Prostate gland (tissue), 2 donors: ENCODE measurements at regions not wholly inside any gene's neighbourhood (a gene's known extent, or its start where the extent isn't known, plus 50 kb on each side); places are given as distances from the start of the nearest gene placed in this dataset.

Experiments used
- DNase-seq: peaks from one replicate; pipeline ENCODE4 v3.0.0-alpha.2; 2019; ENCODE audit warnings: low spot score
- H3K27ac ChIP-seq, 2 donors: fragments of 200-600 bp; sonication (generic); 2 replicates each; pipeline ENCODE4 v1.5.1; 2017 to 2019
- H3K27me3 ChIP-seq: fragments of 200-600 bp; sonication (generic); replicated peaks from 2 replicates; pipeline ENCODE4 v1.5.1; 2019; ENCODE audit not compliant: insufficient read depth
- H3K36me3 ChIP-seq, 2 donors: fragments of 200-600 bp; sonication (generic); 1 replicate in 1 of 2; 2 replicates in 1 of 2; pipeline versions ENCODE4 v1.5.1 to v1.8.1; 2017 to 2019
- H3K4me1 ChIP-seq: fragments of 200-600 bp; sonication (generic); replicated peaks from 2 replicates; pipeline ENCODE4 v1.5.1; 2019
- H3K4me3 ChIP-seq, 2 donors: fragments of 200-600 bp; sonication (generic); 2 replicates each; pipeline ENCODE4 v1.5.1; 2017 to 2019
- H3K9me3 ChIP-seq: fragments of 200-600 bp; sonication (generic); 2 replicates; pipeline ENCODE4 v1.5.1; 2017
- POLR2A ChIP-seq: fragments of 450-650 bp; IDR thresholded peaks from one replicate; pipeline ENCODE4 v1.6.1; 2016; ENCODE audit warnings: antibody characterized with exemption, mild to moderate bottlenecking
- POLR2AphosphoS5 ChIP-seq: sonication (generic); formaldehyde crosslinking; IDR thresholded peaks from one replicate; pipeline ENCODE4 v1.6.1; 2017; ENCODE audit warnings: antibody characterized with exemption
- WGBS: methylation state at CpG from one replicate; pipeline ENCODE4 v1.1.5; 2018; 5-methylcytosine and 5-hydroxymethylcytosine counted together
- intact Hi-C: fragments of 100-400 bp; cut with DNase I; formaldehyde crosslinking; loops from one replicate; pipeline ENCODE4 v1.14.2; 2022
- TF ChIP-seq, protein P1 (sequence below), 4 experiments: fragments of 200-600 bp in 2 of 4; fragments of 450-650 bp in 2 of 4; sonication (generic) in 2 of 4; IDR thresholded peaks; 1 replicate in 3 of 4; 2 replicates in 1 of 4; pipeline ENCODE4 v1.5.1; 2016 to 2019; ENCODE audit warnings: antibody characterized with exemption in 4 of 4, mild to moderate bottlenecking in 2 of 4, moderate library complexity in 2 of 4

DNA sequence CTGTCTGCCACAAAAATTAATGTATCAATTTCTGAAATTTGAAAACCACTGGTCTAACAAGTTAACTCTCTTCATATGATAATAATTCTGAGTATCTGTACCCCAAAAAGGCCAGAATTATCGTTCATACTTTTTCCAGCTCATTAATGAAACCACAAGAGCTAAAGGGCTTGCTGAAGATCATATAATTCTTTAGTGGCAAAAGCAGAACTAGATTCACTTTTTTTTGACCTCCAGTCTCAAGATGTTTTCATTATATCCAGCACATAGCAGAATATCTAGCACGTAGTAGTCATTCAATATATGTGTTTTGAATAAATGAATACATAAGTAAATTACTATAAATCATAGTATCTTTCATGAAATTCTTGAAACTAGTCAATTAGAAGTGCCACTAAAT, 246.7 kb upstream of the KCNH8 start:
- DNase-seq, result no peak
- Histone ChIP-seq H3K27ac (no peak overlapping the region), H3K27me3 (no peaks in the 10 kb centered on the region), H3K36me3 (no peaks in the 10 kb centered on the region), H3K4me3 (no peak overlapping the region), H3K9me3 (no peaks in the 10 kb centered on the region), H3K4me1 (no peaks in the 10 kb centered on the region)
- TF ChIP-seq POLR2A (no peak), POLR2AphosphoS5 (no peak)
- TF ChIP-seq, protein P1, sequence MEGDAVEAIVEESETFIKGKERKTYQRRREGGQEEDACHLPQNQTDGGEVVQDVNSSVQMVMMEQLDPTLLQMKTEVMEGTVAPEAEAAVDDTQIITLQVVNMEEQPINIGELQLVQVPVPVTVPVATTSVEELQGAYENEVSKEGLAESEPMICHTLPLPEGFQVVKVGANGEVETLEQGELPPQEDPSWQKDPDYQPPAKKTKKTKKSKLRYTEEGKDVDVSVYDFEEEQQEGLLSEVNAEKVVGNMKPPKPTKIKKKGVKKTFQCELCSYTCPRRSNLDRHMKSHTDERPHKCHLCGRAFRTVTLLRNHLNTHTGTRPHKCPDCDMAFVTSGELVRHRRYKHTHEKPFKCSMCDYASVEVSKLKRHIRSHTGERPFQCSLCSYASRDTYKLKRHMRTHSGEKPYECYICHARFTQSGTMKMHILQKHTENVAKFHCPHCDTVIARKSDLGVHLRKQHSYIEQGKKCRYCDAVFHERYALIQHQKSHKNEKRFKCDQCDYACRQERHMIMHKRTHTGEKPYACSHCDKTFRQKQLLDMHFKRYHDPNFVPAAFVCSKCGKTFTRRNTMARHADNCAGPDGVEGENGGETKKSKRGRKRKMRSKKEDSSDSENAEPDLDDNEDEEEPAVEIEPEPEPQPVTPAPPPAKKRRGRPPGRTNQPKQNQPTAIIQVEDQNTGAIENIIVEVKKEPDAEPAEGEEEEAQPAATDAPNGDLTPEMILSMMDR (IDR thresholded peaks at IDR 0.05), result no peak
- 86% methylated on average over 2 of the region's 2 CpGs for WGBS
- intact Hi-C loops, result no loop called here

DNA sequence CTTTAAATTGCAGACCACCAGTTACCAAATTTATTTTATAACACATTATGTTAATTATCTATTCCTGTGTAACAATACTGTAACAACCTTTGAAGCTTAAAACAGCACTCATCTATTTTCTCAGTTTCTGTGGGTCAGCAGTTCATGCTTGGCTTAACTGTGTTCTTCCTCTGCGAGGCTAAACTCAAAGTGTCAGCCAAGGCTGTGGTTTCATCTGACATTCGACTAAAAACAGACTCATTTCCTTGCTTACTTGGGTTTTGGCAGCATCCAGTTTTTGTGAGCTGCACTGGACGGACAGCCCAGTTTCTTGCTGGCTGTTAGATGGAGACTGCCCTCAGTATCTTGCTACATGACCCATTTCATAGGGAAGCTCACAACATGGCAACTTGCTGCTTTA, 247.3 kb upstream of the KCNH8 start:
- H3K27me3 ChIP-seq, result no peaks in the 10 kb centered on the region
- WGBS, result 30% methylated on average over 3 of the region's 3 CpGs
- H3K27ac ChIP-seq, result no peak overlapping the region
- TF ChIP-seq POLR2AphosphoS5 (no peak), POLR2A (no peak)
- TF ChIP-seq, protein P1 (IDR thresholded peaks at IDR 0.05), result no peak
- no peaks in the 10 kb centered on the region for H3K36me3 ChIP-seq
- no peak for DNase-seq
- intact Hi-C loops, result no loop called here
- H3K9me3 ChIP-seq, result no peaks in the 10 kb centered on the region
- no peaks in the 10 kb centered on the region for H3K4me1 ChIP-seq
- no peak overlapping the region for H3K4me3 ChIP-seq

DNA sequence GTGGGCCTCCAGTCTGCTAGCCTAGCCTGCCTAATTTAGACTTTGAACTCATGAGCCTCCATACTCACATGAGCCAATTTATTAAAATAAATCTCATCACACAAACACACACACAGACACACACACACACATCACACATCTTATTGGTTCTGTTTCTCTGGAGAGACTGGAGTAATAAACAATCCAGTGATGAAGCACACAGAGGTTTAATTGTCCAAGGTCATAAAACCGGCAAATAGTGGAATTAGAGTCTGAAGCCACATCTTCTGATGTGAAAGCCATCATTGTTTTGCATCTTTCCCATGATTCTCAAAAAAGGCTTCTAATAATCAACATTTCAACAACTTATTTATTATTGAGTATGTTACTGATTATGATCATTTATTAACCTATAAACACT, 249.4 kb upstream of the KCNH8 start:
- H3K4me1 ChIP-seq, result no peaks in the 10 kb centered on the region
- no peaks in the 10 kb centered on the region for H3K36me3 ChIP-seq
- DNase-seq, result no peak
- TF ChIP-seq, protein P1 (IDR thresholded peaks at IDR 0.05), result no peak
- TF ChIP-seq POLR2AphosphoS5 (no peak), POLR2A (no peak)
- H3K4me3 ChIP-seq, result no peak overlapping the region
- H3K9me3 ChIP-seq, result no peaks in the 10 kb centered on the region
- intact Hi-C loops, result no loop called here
- 50% methylated on average over 1 of the region's 1 CpG for WGBS
- H3K27me3 ChIP-seq, result no peaks in the 10 kb centered on the region
- H3K27ac ChIP-seq, result no peak overlapping the region

DNA sequence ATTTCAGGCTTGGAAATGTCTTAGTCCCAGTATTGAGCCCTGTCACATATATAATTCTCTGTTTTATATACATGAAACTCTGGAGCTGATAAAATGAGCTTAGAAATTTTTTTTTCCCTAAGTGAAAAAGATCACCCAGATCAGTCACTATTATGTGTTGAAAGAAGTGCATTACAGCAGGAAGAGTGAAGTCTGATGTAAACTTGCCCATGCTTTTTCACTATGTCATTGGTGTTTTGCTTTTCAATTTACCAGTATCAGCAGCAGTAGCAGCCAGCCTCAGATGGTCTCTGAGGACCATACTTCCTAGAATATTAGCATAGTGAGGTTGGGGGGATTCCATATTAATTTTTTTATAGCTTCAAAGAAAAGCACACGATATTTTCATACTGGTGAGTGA, 255.6 kb upstream of the KCNH8 start:
- no peak overlapping the region for H3K27ac ChIP-seq
- H3K36me3 ChIP-seq, result no peaks in the 10 kb centered on the region
- H3K9me3 ChIP-seq, result no peaks in the 10 kb centered on the region
- no peaks in the 10 kb centered on the region for H3K4me1 ChIP-seq
- no peak for DNase-seq
- H3K27me3 ChIP-seq, result no peaks in the 10 kb centered on the region
- TF ChIP-seq POLR2A (no peak), POLR2AphosphoS5 (no peak)
- TF ChIP-seq, protein P1 (IDR thresholded peaks at IDR 0.05), result no peak
- WGBS, result 80% methylated on average over 1 of the region's 1 CpG
- intact Hi-C loops, result no loop called here
- no peak overlapping the region for H3K4me3 ChIP-seq

DNA sequence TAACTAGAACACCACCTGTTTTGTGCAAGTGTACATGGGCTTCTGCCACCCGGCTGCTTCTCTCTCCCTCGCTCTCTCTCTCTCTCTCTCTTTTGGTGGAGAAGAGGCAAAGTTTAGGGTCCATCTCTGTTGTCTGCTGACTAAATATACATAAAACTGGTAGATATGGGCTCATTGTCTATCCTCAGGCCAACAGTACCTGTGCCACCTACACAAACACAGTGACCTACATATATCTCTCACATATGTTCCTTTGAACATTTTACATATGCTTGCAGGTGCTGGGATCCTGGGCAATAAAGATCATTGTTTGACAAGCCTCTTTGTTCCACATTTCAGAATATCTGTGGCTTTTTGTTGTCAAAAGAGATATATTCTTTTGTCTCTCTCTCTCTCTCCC, 256.3 kb upstream of the KCNH8 start:
- 88% methylated on average over 2 of the region's 2 CpGs for WGBS
- Histone ChIP-seq H3K4me3 (no peak overlapping the region), H3K27me3 (no peaks in the 10 kb centered on the region), H3K9me3 (no peaks in the 10 kb centered on the region), H3K27ac (no peak overlapping the region), H3K4me1 (no peaks in the 10 kb centered on the region), H3K36me3 (no peaks in the 10 kb centered on the region)
- TF ChIP-seq, protein P1 (IDR thresholded peaks at IDR 0.05), result no peak
- TF ChIP-seq POLR2A, result no peak
- TF ChIP-seq POLR2AphosphoS5, result no peak
- no peak for DNase-seq
- intact Hi-C loops, result no loop called here
